BE2C (cell line): ENCODE measurements at regions not wholly inside any gene's neighbourhood (a gene's known extent, or its start where the extent isn't known, plus 50 kb on each side); places are given as distances from the start of the nearest gene placed in this dataset.

Source experiments
- DNase-seq: peaks from one replicate; pipeline ENCODE4 v3.0.0-alpha.2; 2020
- H3K27me3 ChIP-seq: fragments of 250-450 bp; sonication (Bioruptor Pico); 2 replicates; pipeline ENCODE4 v1.5.1; 2020; ENCODE audit warnings: mild to moderate bottlenecking
- H3K36me3 ChIP-seq: fragments of 250-450 bp; sonication (Bioruptor Pico); 2 replicates; pipeline ENCODE4 v1.5.1; 2020; ENCODE audit warnings: mild to moderate bottlenecking
- H3K4me1 ChIP-seq: fragments of 250-450 bp; sonication (Bioruptor Pico); 2 replicates; pipeline ENCODE4 v1.5.1; 2020
- H3K4me3 ChIP-seq: 2 replicates; pipeline ENCODE4 v1.5.1; 2011; ENCODE audit warnings: low read depth, low read length
- H3K9me3 ChIP-seq: fragments of 250-450 bp; sonication (Bioruptor Pico); 2 replicates; pipeline ENCODE4 v1.5.1; 2020
- CTCF ChIP-seq: IDR thresholded peaks from 2 replicates; pipeline ENCODE4 v1.5.1; 2012; ENCODE audit warnings: mild to moderate bottlenecking, low read depth, low read length

GRCh38 chr3:144544871-144545270 is 573.2 kb downstream of the DIPK2A start:
- TF ChIP-seq CTCF, result no peak
- Histone ChIP-seq H3K9me3 (no peaks in the 10 kb centered on the region), H3K36me3 (no peaks in the 10 kb centered on the region), H3K27me3 (no peaks in the 10 kb centered on the region), H3K4me1 (no peaks in the 10 kb centered on the region), H3K4me3 (no peak overlapping the region)
- no peak for DNase-seq

GRCh38 chr3:144546539-144546938 is 574.9 kb downstream of the DIPK2A start:
- Histone ChIP-seq H3K9me3 (no peaks in the 10 kb centered on the region), H3K36me3 (no peaks in the 10 kb centered on the region), H3K27me3 (no peaks in the 10 kb centered on the region), H3K4me3 (no peak overlapping the region), H3K4me1 (no peaks in the 10 kb centered on the region)
- no peak for TF ChIP-seq CTCF
- no peak for DNase-seq

GRCh38 chr3:144548346-144548745 is 576.7 kb downstream of the DIPK2A start:
- Histone ChIP-seq H3K9me3 (no peaks in the 10 kb centered on the region), H3K4me3 (no peak overlapping the region), H3K4me1 (no peaks in the 10 kb centered on the region), H3K27me3 (no peaks in the 10 kb centered on the region), H3K36me3 (no peaks in the 10 kb centered on the region)
- no peak for DNase-seq
- TF ChIP-seq CTCF, result no peak

- Histone ChIP-seq H3K36me3 (no peaks in the 10 kb centered on the region), H3K9me3 (no peaks in the 10 kb centered on the region), H3K4me1 (no peaks in the 10 kb centered on the region), H3K4me3 (no peak overlapping the region), H3K27me3 (no peaks in the 10 kb centered on the region)
- no peak for DNase-seq
- no peak for TF ChIP-seq CTCF
Measured at GRCh38 chr3:144549166-144549565, 577.5 kb downstream of the DIPK2A start.

- Histone ChIP-seq H3K27me3 (no peaks in the 10 kb centered on the region), H3K36me3 (no peaks in the 10 kb centered on the region), H3K4me3 (no peak overlapping the region), H3K9me3 (no peaks in the 10 kb centered on the region), H3K4me1 (no peaks in the 10 kb centered on the region)
- no peak for DNase-seq
- no peak for TF ChIP-seq CTCF
Measured at GRCh38 chr3:144552346-144553057, 580.9 kb downstream of the DIPK2A start.

GRCh38 chr3:144553301-144553700 is 581.7 kb downstream of the DIPK2A start:
- no peaks in the 10 kb centered on the region for H3K27me3 ChIP-seq
- no peak overlapping the region for H3K4me3 ChIP-seq
- TF ChIP-seq CTCF, result no peak
- no peak for DNase-seq
- no peaks in the 10 kb centered on the region for H3K4me1 ChIP-seq
- H3K9me3 ChIP-seq, result no peaks in the 10 kb centered on the region
- H3K36me3 ChIP-seq, result no peaks in the 10 kb centered on the region
